ENCODE measurements at regions not wholly inside any gene's neighbourhood (a gene's known extent, or its start where the extent isn't known, plus 50 kb on each side); places are given as distances from the start of the nearest gene placed in this dataset.
"Not testable (repeated sequence)": the region's sequence is repeated elsewhere in the genome, so short reads cannot be mapped to it uniquely, and the experiment has no call there.

GRCh38 chr20:28562510-28562898, 2695.0 kb upstream of the DEFB115 start:
- Mint-ChIP-seq H3K4me1 (no peaks in the 10 kb centered on the region), H3K36me3 (ENCODE audit: insufficient read depth) (peaks cover 6% of the 10 kb centered on the region), H3K9me3 (peaks cover 25% of the 10 kb centered on the region), H3K27me3 (no peaks in the 10 kb centered on the region), H3K4me3 (no peak overlapping the region), H3K27ac (ENCODE audit: low read depth) (no peak overlapping the region)
- DNase-seq (ENCODE audit: low spot score in 2 of 2) (no peak), ATAC-seq (replicated peaks; ENCODE audit: extremely low read depth, poor library complexity, severe bottlenecking) (no peak)

- not testable (repeated sequence) for H3K27ac Mint-ChIP-seq (ENCODE audit: low read depth); H3K36me3 Mint-ChIP-seq (ENCODE audit: insufficient read depth); H3K4me3 Mint-ChIP-seq; ATAC-seq (replicated peaks; ENCODE audit: extremely low read depth, poor library complexity, severe bottlenecking); DNase-seq (ENCODE audit: low spot score in 2 of 2); H3K27me3 Mint-ChIP-seq; H3K4me1 Mint-ChIP-seq
- peaks cover 22% of the 10 kb centered on the region for H3K9me3 Mint-ChIP-seq
These were observed 2694.5 kb upstream of the DEFB115 start for GRCh38 chr20:28562899-28563521.

- not testable (repeated sequence) for H3K4me1 Mint-ChIP-seq; H3K27ac Mint-ChIP-seq (ENCODE audit: low read depth); H3K27me3 Mint-ChIP-seq; H3K4me3 Mint-ChIP-seq; H3K36me3 Mint-ChIP-seq (ENCODE audit: insufficient read depth); ATAC-seq (replicated peaks; ENCODE audit: extremely low read depth, poor library complexity, severe bottlenecking); DNase-seq (ENCODE audit: low spot score in 2 of 2)
- H3K9me3 Mint-ChIP-seq = peaks cover 22% of the 10 kb centered on the region
These were observed 2693.4 kb upstream of the DEFB115 start for GRCh38 chr20:28564024-28564423.

GRCh38 chr20:28564688-28565463, 2692.6 kb upstream of the DEFB115 start:
- not testable (repeated sequence) for H3K27ac Mint-ChIP-seq (ENCODE audit: low read depth); H3K4me3 Mint-ChIP-seq; DNase-seq (ENCODE audit: low spot score in 2 of 2); H3K4me1 Mint-ChIP-seq; ATAC-seq (replicated peaks; ENCODE audit: extremely low read depth, poor library complexity, severe bottlenecking); H3K27me3 Mint-ChIP-seq; H3K36me3 Mint-ChIP-seq (ENCODE audit: insufficient read depth)
- peaks cover 26% of the 10 kb centered on the region for H3K9me3 Mint-ChIP-seq

GRCh38 chr20:28575991-28576390, 2681.5 kb upstream of the DEFB115 start:
- H3K9me3 Mint-ChIP-seq; DNase-seq (ENCODE audit: low spot score in 2 of 2); H3K27me3 Mint-ChIP-seq; H3K27ac Mint-ChIP-seq (ENCODE audit: low read depth); ATAC-seq (replicated peaks; ENCODE audit: extremely low read depth, poor library complexity, severe bottlenecking); H3K4me1 Mint-ChIP-seq; H3K4me3 Mint-ChIP-seq: not testable (repeated sequence)
- peaks cover 10% of the 10 kb centered on the region for H3K36me3 Mint-ChIP-seq (ENCODE audit: insufficient read depth)

- H3K4me1 Mint-ChIP-seq = peaks cover 19% of the 10 kb centered on the region
- H3K4me3 Mint-ChIP-seq; H3K36me3 Mint-ChIP-seq (ENCODE audit: insufficient read depth); ATAC-seq (replicated peaks; ENCODE audit: extremely low read depth, poor library complexity, severe bottlenecking); H3K27me3 Mint-ChIP-seq; DNase-seq (ENCODE audit: low spot score in 2 of 2); H3K9me3 Mint-ChIP-seq; H3K27ac Mint-ChIP-seq (ENCODE audit: low read depth): not testable (repeated sequence)
These were observed 2665.8 kb upstream of the DEFB115 start for GRCh38 chr20:28591680-28592079.

- H3K9me3 Mint-ChIP-seq; H3K27me3 Mint-ChIP-seq; DNase-seq (ENCODE audit: low spot score in 2 of 2); H3K36me3 Mint-ChIP-seq (ENCODE audit: insufficient read depth); H3K27ac Mint-ChIP-seq (ENCODE audit: low read depth); ATAC-seq (replicated peaks; ENCODE audit: extremely low read depth, poor library complexity, severe bottlenecking): not testable (repeated sequence)
- H3K4me3 Mint-ChIP-seq = peak overlapping the region; percentile 49
- H3K4me1 Mint-ChIP-seq = peaks cover 34% of the 10 kb centered on the region
These were observed 2664.1 kb upstream of the DEFB115 start for GRCh38 chr20:28593383-28593782.

GRCh38 chr20:28594476-28594875, 2663.0 kb upstream of the DEFB115 start:
- DNase-seq (ENCODE audit: low spot score in 2 of 2); H3K27me3 Mint-ChIP-seq; ATAC-seq (replicated peaks; ENCODE audit: extremely low read depth, poor library complexity, severe bottlenecking); H3K27ac Mint-ChIP-seq (ENCODE audit: low read depth); H3K36me3 Mint-ChIP-seq (ENCODE audit: insufficient read depth); H3K9me3 Mint-ChIP-seq; H3K4me3 Mint-ChIP-seq: not testable (repeated sequence)
- peaks cover 34% of the 10 kb centered on the region for H3K4me1 Mint-ChIP-seq

- H3K4me3 Mint-ChIP-seq = peak overlapping the region; percentile 96
- peak overlapping the region; percentile 89 for H3K27ac Mint-ChIP-seq (ENCODE audit: low read depth)
- H3K4me1 Mint-ChIP-seq = peaks cover 40% of the 10 kb centered on the region
- not testable (repeated sequence) for DNase-seq (ENCODE audit: low spot score in 2 of 2); H3K27me3 Mint-ChIP-seq; H3K9me3 Mint-ChIP-seq; H3K36me3 Mint-ChIP-seq (ENCODE audit: insufficient read depth)
- ATAC-seq (replicated peaks; ENCODE audit: extremely low read depth, poor library complexity, severe bottlenecking) = peak; percentile 6
These were observed 2655.5 kb upstream of the DEFB115 start for GRCh38 chr20:28602006-28602402.

- Mint-ChIP-seq H3K4me1 (peaks cover 34% of the 10 kb centered on the region), H3K27ac (ENCODE audit: low read depth) (peak overlapping the region; percentile 89), H3K4me3 (peak overlapping the region; percentile 96)
- not testable (repeated sequence) for H3K9me3 Mint-ChIP-seq; H3K36me3 Mint-ChIP-seq (ENCODE audit: insufficient read depth); H3K27me3 Mint-ChIP-seq
- DNase-seq (ENCODE audit: low spot score in 2 of 2) (peak; percentile 66 to 79), ATAC-seq (replicated peaks; ENCODE audit: extremely low read depth, poor library complexity, severe bottlenecking) (peak; percentile 94)
These were observed 2654.9 kb upstream of the DEFB115 start for GRCh38 chr20:28602403-28603217.

- H3K4me1 Mint-ChIP-seq = peaks cover 28% of the 10 kb centered on the region
- not testable (repeated sequence) for H3K27me3 Mint-ChIP-seq; ATAC-seq (replicated peaks; ENCODE audit: extremely low read depth, poor library complexity, severe bottlenecking); DNase-seq (ENCODE audit: low spot score in 2 of 2); H3K36me3 Mint-ChIP-seq (ENCODE audit: insufficient read depth); H3K9me3 Mint-ChIP-seq
- peak overlapping the region; percentile 89 for H3K27ac Mint-ChIP-seq (ENCODE audit: low read depth)
- H3K4me3 Mint-ChIP-seq = peak overlapping the region; percentile 96
These were observed 2654.3 kb upstream of the DEFB115 start for GRCh38 chr20:28603218-28603577.

- peaks cover 37% of the 10 kb centered on the region for H3K9me3 Mint-ChIP-seq
- no peak for ATAC-seq (replicated peaks; ENCODE audit: extremely low read depth, poor library complexity, severe bottlenecking)
These were observed 2641.1 kb upstream of the DEFB115 start for GRCh38 chr20:28616354-28616753.

More at GRCh38 chr20:28616354-28616753, 2641.1 kb upstream of the DEFB115 start:
- Mint-ChIP-seq H3K4me3 (no peak overlapping the region), H3K4me1 (no peaks in the 10 kb centered on the region), H3K27ac (ENCODE audit: low read depth) (no peak overlapping the region), H3K36me3 (ENCODE audit: insufficient read depth) (no peaks in the 10 kb centered on the region), H3K27me3 (peaks cover 23% of the 10 kb centered on the region)
- no peak for DNase-seq (ENCODE audit: low spot score in 2 of 2)

Data from central memory CD8-positive, alpha-beta T cell (primary cell).